ENCODE measurements at regions not wholly inside any gene's neighbourhood (a gene's known extent, or its start where the extent isn't known, plus 50 kb on each side); places are given as distances from the start of the nearest gene placed in this dataset.

GRCh38 chr10:29163746-29164145 is 125.1 kb upstream of the LYZL1 start:
- TF ChIP-seq POLR2AphosphoS5 (IDR thresholded peaks at IDR 0.05) (no peak), EP300 (IDR thresholded peaks at IDR 0.05) (no peak), POLR2A (IDR thresholded peaks at IDR 0.05) (no peak), CTCF (IDR thresholded peaks at IDR 0.05) (no peak)
- Histone ChIP-seq H3K27me3 (no peaks in the 10 kb centered on the region), H3K27ac (no peak overlapping the region), H3K4me1 (peaks cover 3% of the 10 kb centered on the region), H3K9me3 (peaks cover 16% of the 10 kb centered on the region), H3K36me3 (no peaks in the 10 kb centered on the region), H3K4me3 (no peak overlapping the region)
- no peak for DNase-seq (ENCODE audit: low spot score in 2 of 2)
- WGBS = 30% methylated on average over 2 of the region's 2 CpGs

DNA sequence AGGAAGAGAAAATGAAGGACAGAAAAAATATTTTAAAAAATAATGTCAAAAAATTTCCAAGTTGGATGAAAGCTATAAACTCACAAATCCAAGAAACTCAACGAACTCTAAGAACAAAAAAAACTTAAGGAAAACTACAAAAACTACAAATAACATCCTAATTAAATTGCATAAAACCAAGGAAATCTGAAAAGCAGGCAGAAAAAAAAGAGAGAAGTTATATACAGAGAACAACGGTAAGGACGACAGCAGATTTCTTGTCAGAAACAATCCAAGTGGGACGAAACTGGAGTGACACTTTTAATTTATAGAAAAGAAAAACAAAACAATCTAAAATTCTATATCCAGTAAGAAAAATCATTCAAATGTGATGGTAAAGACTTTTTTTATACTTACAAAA is 122.2 kb upstream of the LYZL1 start:
- 80% methylated on average over 4 of the region's 4 CpGs for WGBS
- TF ChIP-seq CTCF (IDR thresholded peaks at IDR 0.05) = no peak
- TF ChIP-seq POLR2AphosphoS5 (IDR thresholded peaks at IDR 0.05) = no peak
- TF ChIP-seq EP300 (IDR thresholded peaks at IDR 0.05) = no peak
- no peak for TF ChIP-seq POLR2A (IDR thresholded peaks at IDR 0.05)
- Histone ChIP-seq H3K4me3 (no peak overlapping the region), H3K4me1 (no peaks in the 10 kb centered on the region), H3K9me3 (peaks cover 25% of the 10 kb centered on the region), H3K36me3 (no peaks in the 10 kb centered on the region), H3K27me3 (no peaks in the 10 kb centered on the region), H3K27ac (no peak overlapping the region)
- no peak for DNase-seq (ENCODE audit: low spot score in 2 of 2)

- Histone ChIP-seq H3K27ac (no peak overlapping the region), H3K36me3 (no peaks in the 10 kb centered on the region), H3K9me3 (peaks cover 25% of the 10 kb centered on the region), H3K4me1 (no peaks in the 10 kb centered on the region), H3K4me3 (no peak overlapping the region), H3K27me3 (no peaks in the 10 kb centered on the region)
- whole genome bisulfite sequencing = 80% methylated on average over 2 of the region's 2 CpGs
- DNase-seq (ENCODE audit: low spot score in 2 of 2) = no peak
- no peak for TF ChIP-seq POLR2A (IDR thresholded peaks at IDR 0.05)
- TF ChIP-seq EP300 (IDR thresholded peaks at IDR 0.05) = no peak
- TF ChIP-seq POLR2AphosphoS5 (IDR thresholded peaks at IDR 0.05) = no peak
- no peak for TF ChIP-seq CTCF (IDR thresholded peaks at IDR 0.05)
These were observed 119.8 kb upstream of the LYZL1 start for GRCh38 chr10:29169021-29169420.

- TF ChIP-seq CTCF (IDR thresholded peaks at IDR 0.05) = no peak
- TF ChIP-seq POLR2AphosphoS5 (IDR thresholded peaks at IDR 0.05) = no peak
- TF ChIP-seq POLR2A (IDR thresholded peaks at IDR 0.05) = no peak
- no peak for TF ChIP-seq EP300 (IDR thresholded peaks at IDR 0.05)
- Histone ChIP-seq H3K9me3 (peaks cover 11% of the 10 kb centered on the region), H3K36me3 (no peaks in the 10 kb centered on the region), H3K4me3 (no peak overlapping the region), H3K27me3 (no peaks in the 10 kb centered on the region), H3K4me1 (no peaks in the 10 kb centered on the region), H3K27ac (no peak overlapping the region)
- no peak for DNase-seq (ENCODE audit: low spot score in 2 of 2)
- 74% methylated on average over 9 of the region's 9 CpGs for WGBS
These were observed 117.2 kb upstream of the LYZL1 start for GRCh38 chr10:29171717-29172116.

DNA sequence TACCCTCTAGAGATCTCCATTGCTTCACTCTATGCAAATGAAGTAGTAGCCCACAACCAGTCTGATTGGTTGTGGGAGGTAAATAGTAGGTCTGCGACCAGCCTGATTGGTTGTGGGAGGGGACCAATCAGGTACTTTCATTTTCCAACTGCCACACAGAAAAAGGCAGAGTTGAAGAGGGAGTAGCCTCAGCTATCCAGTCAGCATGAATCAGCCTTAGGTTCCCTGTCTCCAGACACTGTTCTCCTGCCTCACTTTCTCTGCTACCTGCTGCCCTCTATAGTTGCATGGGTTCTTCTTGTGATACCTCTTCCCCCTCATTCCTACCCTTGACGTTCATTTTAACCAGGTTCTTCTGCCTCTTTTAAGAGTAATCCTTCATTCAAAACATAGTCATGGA is 114.5 kb upstream of the LYZL1 start:
- Histone ChIP-seq H3K4me3 (no peak overlapping the region), H3K9me3 (peaks cover 4% of the 10 kb centered on the region), H3K4me1 (no peaks in the 10 kb centered on the region), H3K27me3 (no peaks in the 10 kb centered on the region), H3K27ac (no peak overlapping the region), H3K36me3 (no peaks in the 10 kb centered on the region)
- DNase-seq (ENCODE audit: low spot score in 2 of 2) = no peak
- TF ChIP-seq EP300 (IDR thresholded peaks at IDR 0.05) = no peak
- no peak for TF ChIP-seq POLR2A (IDR thresholded peaks at IDR 0.05)
- no peak for TF ChIP-seq CTCF (IDR thresholded peaks at IDR 0.05)
- TF ChIP-seq POLR2AphosphoS5 (IDR thresholded peaks at IDR 0.05) = no peak
- WGBS = 77% methylated on average over 2 of the region's 2 CpGs
